Adrenal gland (tissue), 5 donors: ENCODE measurements at regions not wholly inside any gene's neighbourhood (a gene's known extent, or its start where the extent isn't known, plus 50 kb on each side); places are given as distances from the start of the nearest gene placed in this dataset.

ENCODE experiments used
- CTCF ChIP-seq, 6 experiments: fragments of 450-650 bp in 4 of 6; fragments of 200-600 bp in 2 of 6; sonication (generic) in 1 of 6; IDR thresholded peaks; 1 replicate in 5 of 6; 2 replicates in 1 of 6; pipeline versions ENCODE4 v1.5.1 to v1.8.0; 2016 to 2021; ENCODE audit warnings: antibody characterized with exemption in 6 of 6, mild to moderate bottlenecking in 2 of 6, moderate library complexity in 1 of 6
- POLR2A ChIP-seq, 2 donors: fragments of 450-650 bp; IDR thresholded peaks; one replicate each; pipeline ENCODE4 v1.6.1; 2017; ENCODE audit warnings: antibody characterized with exemption in 2 of 2, mild to moderate bottlenecking in 2 of 2, moderate library complexity in 1 of 2
- donor health status: DM: no; HTN: no; CAD: no.

DNA sequence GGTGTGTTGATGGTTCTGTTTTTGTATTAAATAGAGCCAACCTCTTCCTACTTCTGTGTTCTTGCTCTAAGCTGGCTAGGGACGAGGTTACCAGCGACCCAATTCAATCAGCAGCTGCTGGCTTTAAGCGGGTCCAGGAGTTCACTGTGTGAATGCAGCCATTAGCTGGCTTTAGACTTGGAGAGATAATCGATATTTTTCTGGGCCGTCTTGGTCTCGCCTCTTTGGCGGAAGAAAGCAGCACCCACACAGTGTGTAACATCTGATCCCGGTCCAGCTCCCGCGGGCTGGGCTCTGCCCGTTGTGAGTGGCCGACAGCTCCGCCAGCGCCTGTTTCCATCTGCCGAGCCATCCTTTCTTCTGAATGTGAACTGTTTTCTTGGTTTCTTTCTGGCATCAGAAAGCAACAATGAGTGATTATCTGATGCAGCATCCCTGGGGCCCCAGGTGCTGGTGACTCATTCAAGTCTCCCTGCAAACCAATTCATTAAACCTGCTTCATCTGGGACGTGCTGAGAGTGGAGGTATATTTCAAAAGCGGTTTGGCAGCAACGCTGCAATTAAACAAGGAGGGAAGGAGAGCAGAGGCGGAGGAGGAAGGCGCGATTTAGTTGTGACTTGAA, 90.8 kb upstream of the IRX4 start:
- TF ChIP-seq CTCF (IDR thresholded peaks at IDR 0.05) (no peak), POLR2A (IDR thresholded peaks at IDR 0.05) (no peak)
